H9 (cell line): ENCODE measurements at regions not wholly inside any gene's neighbourhood (a gene's known extent, or its start where the extent isn't known, plus 50 kb on each side); places are given as distances from the start of the nearest gene placed in this dataset.

Experiments
- DNase-seq: peaks from one replicate; pipeline ENCODE4 v3.0.0-alpha.2; 2017
- H2AFZ ChIP-seq: one replicate; pipeline ENCODE4 v1.6.1; 2013; ENCODE audit warnings: mild to moderate bottlenecking, low read length, control low read depth, moderate library complexity
- H2AK5ac ChIP-seq: 2 replicates; pipeline ENCODE4 v1.6.1; 2013; ENCODE audit warnings: low read length, control low read depth, mixed read lengths; ENCODE audit not compliant: insufficient read length
- H2BK120ac ChIP-seq: one replicate; pipeline ENCODE4 v1.6.1; 2013; ENCODE audit warnings: low read depth, mild to moderate bottlenecking, low read length, control low read depth, inconsistent platforms; ENCODE audit not compliant: poor library complexity, severe bottlenecking
- H2BK12ac ChIP-seq: 2 replicates; pipeline ENCODE4 v1.6.1; 2013; ENCODE audit warnings: low read length, control low read depth, mixed read lengths, low read depth; ENCODE audit not compliant: insufficient read length
- H2BK15ac ChIP-seq: 2 replicates; pipeline ENCODE4 v1.6.1; 2013; ENCODE audit warnings: low read depth, low read length, control low read depth
- H2BK20ac ChIP-seq: one replicate; pipeline ENCODE4 v1.6.1; 2013; ENCODE audit warnings: low read depth, mild to moderate bottlenecking, low read length, control low read depth, inconsistent platforms; ENCODE audit not compliant: poor library complexity, severe bottlenecking
- H2BK5ac ChIP-seq: 2 replicates; pipeline ENCODE4 v1.6.1; 2013; ENCODE audit warnings: low read length, control low read depth, mixed read lengths; ENCODE audit not compliant: insufficient read length
- H3K14ac ChIP-seq: 2 replicates; pipeline ENCODE4 v1.6.1; 2013; ENCODE audit warnings: low read length, control low read depth; ENCODE audit not compliant: insufficient read depth
- H3K18ac ChIP-seq: 2 replicates; pipeline ENCODE4 v1.6.1; 2013; ENCODE audit warnings: low read depth, mild to moderate bottlenecking, mixed read lengths, low read length, control low read depth; ENCODE audit not compliant: insufficient read length
- H3K23ac ChIP-seq: 2 replicates; pipeline ENCODE4 v1.6.1; 2013; ENCODE audit warnings: low read length, control low read depth, mixed read lengths, low read depth; ENCODE audit not compliant: insufficient read length
- H3K23me2 ChIP-seq: 2 replicates; pipeline ENCODE4 v1.6.1; 2013; ENCODE audit warnings: low read depth, mild to moderate bottlenecking, mixed read lengths, low read length, control low read depth; ENCODE audit not compliant: insufficient read length, poor library complexity, severe bottlenecking
- H3K27ac ChIP-seq: 2 replicates; pipeline ENCODE4 v1.5.1; 2013; ENCODE audit warnings: low read length, control low read depth, mixed read lengths, low read depth; ENCODE audit not compliant: insufficient read length
- H3K27me3 ChIP-seq: 2 replicates; pipeline ENCODE4 v1.6.1; 2013; ENCODE audit warnings: low read length, control low read depth, inconsistent platforms; ENCODE audit not compliant: insufficient read depth
- H3K4ac ChIP-seq: 2 replicates; pipeline ENCODE4 v1.6.1; 2013; ENCODE audit warnings: low read depth, mild to moderate bottlenecking, control low read depth, inconsistent platforms, low read length, moderate library complexity
- H3K4me1 ChIP-seq: 2 replicates; pipeline ENCODE4 v1.6.1; 2013; ENCODE audit warnings: low read length, control low read depth, inconsistent platforms; ENCODE audit not compliant: insufficient read depth
- H3K4me2 ChIP-seq: 2 replicates; pipeline ENCODE4 v1.6.1; 2013; ENCODE audit warnings: low read length, control low read depth, mixed read lengths; ENCODE audit not compliant: insufficient read length, insufficient read depth
- H3K56ac ChIP-seq: 2 replicates; pipeline ENCODE4 v1.6.1; 2013; ENCODE audit warnings: low read depth, mild to moderate bottlenecking, mixed read lengths, low read length, control low read depth; ENCODE audit not compliant: insufficient read length
- H3K79me1 ChIP-seq: 2 replicates; pipeline ENCODE4 v1.6.1; 2013; ENCODE audit warnings: low read depth, mild to moderate bottlenecking, moderate library complexity, low read length, control low read depth, inconsistent platforms; ENCODE audit not compliant: insufficient read depth, poor library complexity, severe bottlenecking
- H3K79me2 ChIP-seq: 2 replicates; pipeline ENCODE4 v1.6.1; 2013; ENCODE audit warnings: low read length, control low read depth, inconsistent platforms; ENCODE audit not compliant: insufficient read depth
- H3K9ac ChIP-seq: 2 replicates; pipeline ENCODE4 v1.6.1; 2013; ENCODE audit warnings: low read length, control low read depth, mixed read lengths; ENCODE audit not compliant: insufficient read length; ENCODE audit errors: extremely low read depth
- H3K9me3 ChIP-seq: one replicate; pipeline ENCODE4 v1.6.1; 2013; ENCODE audit warnings: low read depth, low read length, inconsistent platforms; ENCODE audit not compliant: control insufficient read depth
- H3T11ph ChIP-seq: one replicate; pipeline ENCODE4 v1.6.1; 2013; ENCODE audit warnings: mild to moderate bottlenecking, low read length, control low read depth, inconsistent platforms
- H4K20me1 ChIP-seq: one replicate; pipeline ENCODE4 v1.6.1; 2013; ENCODE audit not compliant: control insufficient read depth, insufficient read length, insufficient read depth
- H4K5ac ChIP-seq: 2 replicates; pipeline ENCODE4 v1.6.1; 2013; ENCODE audit warnings: low read depth, mild to moderate bottlenecking, mixed read lengths, low read length, control low read depth; ENCODE audit not compliant: insufficient read length
- H4K8ac ChIP-seq: replicated peaks from 2 replicates; pipeline ENCODE4 v1.6.1; 2013; ENCODE audit warnings: low read length, control low read depth, mixed read lengths, low read depth; ENCODE audit not compliant: insufficient read length
- H4K91ac ChIP-seq: 2 replicates; pipeline ENCODE4 v1.6.1; 2013; ENCODE audit warnings: low read depth, mild to moderate bottlenecking, moderate library complexity, mixed read lengths, low read length, control low read depth; ENCODE audit not compliant: insufficient read length
- H3K27ac Mint-ChIP-seq, 3 experiments: 2 replicates in 2 of 3; 3 replicates in 1 of 3; pipeline ENCODE4 v1.8.0; 2020 to 2021; ENCODE audit warnings: mixed read lengths in 3 of 3, mild to moderate bottlenecking in 1 of 3, moderate library complexity in 1 of 3
- H3K27me3 Mint-ChIP-seq: 2 replicates; pipeline ENCODE4 v1.8.0; 2021; ENCODE audit warnings: low read depth, mild to moderate bottlenecking, moderate library complexity, mixed read lengths
- H3K36me3 Mint-ChIP-seq, 3 experiments: 2 replicates in 2 of 3; 3 replicates in 1 of 3; pipeline ENCODE4 v1.8.0; 2020 to 2021; ENCODE audit warnings: low read depth in 3 of 3, mixed read lengths in 3 of 3; ENCODE audit not compliant: insufficient read depth in 1 of 3
- H3K4me1 Mint-ChIP-seq, 2 experiments: 2 replicates each; pipeline ENCODE4 v1.8.0; 2020; ENCODE audit warnings: mixed read lengths in 2 of 2
- H3K4me3 Mint-ChIP-seq, 2 experiments: 2 replicates in 1 of 2; 3 replicates in 1 of 2; pipeline ENCODE4 v1.8.0; 2020 to 2021; ENCODE audit warnings: mild to moderate bottlenecking in 2 of 2, mixed read lengths in 2 of 2, moderate library complexity in 1 of 2
- H3K9me3 Mint-ChIP-seq, 2 experiments: 2 replicates in 1 of 2; 3 replicates in 1 of 2; pipeline ENCODE4 v1.8.0; 2020; ENCODE audit warnings: mild to moderate bottlenecking in 2 of 2, mixed read lengths in 2 of 2, moderate library complexity in 1 of 2
- CTCF ChIP-seq: fragments of 200-600 bp; sonication (generic); conservative IDR thresholded peaks from 3 replicates; pipeline ENCODE4 v1.8.0; 2021; ENCODE audit warnings: antibody characterized with exemption, mild to moderate bottlenecking

GRCh38 chr7:118298771-118299170 lies 74.3 kb downstream of the ANKRD7 start:
- Mint-ChIP-seq H3K9me3 (no peaks in the 10 kb centered on the region), H3K4me1 (no peaks in the 10 kb centered on the region; a peak in 1 of 4 replicates), H3K4me3 (no peak overlapping the region), H3K27ac (no peak overlapping the region), H3K36me3 (no peaks in the 10 kb centered on the region), H3K27me3 (no peaks in the 10 kb centered on the region)
- H3K56ac ChIP-seq: no peak overlapping the region
- TF ChIP-seq CTCF: no peak
- H3K79me1 ChIP-seq: no peaks in the 10 kb centered on the region
- H2BK120ac ChIP-seq: no peak overlapping the region
- H3K9me3 ChIP-seq: no peaks in the 10 kb centered on the region
- H4K8ac ChIP-seq: no peak overlapping the region
- H3K27ac ChIP-seq: no peak overlapping the region
- H3K18ac ChIP-seq: no peak overlapping the region
- no peaks in the 10 kb centered on the region for H3K4me1 ChIP-seq
- H3K23me2 ChIP-seq: no peaks in the 10 kb centered on the region
- H3K4me2 ChIP-seq: no peak overlapping the region
- no peak overlapping the region for H2AFZ ChIP-seq
- H2BK5ac ChIP-seq: no peak overlapping the region
- H4K91ac ChIP-seq: no peak overlapping the region
- H2BK12ac ChIP-seq: no peak overlapping the region
- no peaks in the 10 kb centered on the region for H3K79me2 ChIP-seq
- H2BK20ac ChIP-seq: no peak overlapping the region
- no peak overlapping the region for H3K23ac ChIP-seq
- no peak overlapping the region for H3K14ac ChIP-seq
- H4K5ac ChIP-seq: no peak overlapping the region
- DNase-seq: no peak
- H3K9ac ChIP-seq: no peak overlapping the region
- H2AK5ac ChIP-seq: no peak overlapping the region
- H3K27me3 ChIP-seq: no peaks in the 10 kb centered on the region
- no peak overlapping the region for H3K4ac ChIP-seq
- H3T11ph ChIP-seq: no peak overlapping the region
- H2BK15ac ChIP-seq: no peak overlapping the region
- no peaks in the 10 kb centered on the region for H4K20me1 ChIP-seq
